ENCODE measurements at regions not wholly inside any gene's neighbourhood (a gene's known extent, or its start where the extent isn't known, plus 50 kb on each side); places are given as distances from the start of the nearest gene placed in this dataset.
"Not testable (repeated sequence)": the region's sequence is repeated elsewhere in the genome, so short reads cannot be mapped to it uniquely, and the experiment has no call there.

DNA sequence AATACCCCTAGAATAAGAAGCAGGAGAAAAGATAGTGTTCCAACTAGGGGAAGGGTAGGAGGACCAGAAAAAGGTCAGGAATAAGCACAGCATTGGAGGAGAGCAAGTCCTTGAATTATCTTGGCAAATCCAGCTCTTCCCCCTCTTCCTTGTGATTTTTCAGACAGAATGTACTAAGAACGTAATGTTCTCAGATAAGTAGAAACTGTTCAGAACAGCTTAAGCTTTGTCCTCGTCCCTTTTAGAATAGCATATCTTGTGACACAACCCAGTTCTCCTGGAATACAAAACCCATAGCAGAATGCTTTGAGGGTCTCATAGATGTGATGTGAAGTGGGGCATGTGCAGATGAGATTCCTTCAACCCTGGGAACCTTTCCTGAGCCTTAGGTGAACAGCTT, 97.4 kb downstream of the EMB start:
- no peak for DNase-seq

DNA sequence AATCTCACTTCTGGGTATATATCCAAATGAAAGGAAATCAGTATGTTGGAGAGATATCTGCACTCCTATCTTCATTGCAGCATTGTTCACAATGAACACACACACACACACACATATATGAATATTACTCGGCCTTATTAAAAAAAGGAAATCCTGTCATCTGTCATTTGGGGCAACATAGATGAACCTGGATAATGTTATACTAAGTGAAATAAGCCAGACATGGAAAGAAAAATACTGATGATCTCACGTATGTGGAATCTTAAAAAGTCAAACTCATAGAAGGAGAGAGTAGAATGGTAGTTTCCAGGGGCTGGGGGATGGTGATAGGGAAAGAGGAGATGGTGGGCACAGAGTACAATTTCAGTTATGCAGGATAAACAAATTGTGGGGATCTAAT, 100.3 kb downstream of the EMB start:
- DNase-seq: no peak

DNA sequence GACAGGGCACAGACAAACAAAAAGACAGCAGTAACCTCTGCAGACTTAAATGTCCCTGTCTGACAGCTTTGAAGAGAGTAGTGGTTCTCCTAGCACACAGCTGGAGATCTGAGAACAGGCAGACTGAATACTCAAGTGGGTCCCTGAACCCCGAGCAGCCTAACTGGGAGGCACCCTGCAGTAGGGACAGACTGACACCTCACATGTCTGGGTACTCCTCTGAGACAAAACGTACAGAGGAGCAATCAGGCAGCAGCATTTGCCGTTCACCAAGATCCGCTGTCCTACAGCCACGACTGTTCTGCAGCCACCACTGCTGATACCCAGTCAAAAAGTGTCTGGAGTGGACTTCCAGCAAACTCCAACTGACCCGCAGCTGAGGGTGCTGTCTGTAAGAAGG, 110.5 kb downstream of the EMB start:
- not testable (repeated sequence) for DNase-seq

DNA sequence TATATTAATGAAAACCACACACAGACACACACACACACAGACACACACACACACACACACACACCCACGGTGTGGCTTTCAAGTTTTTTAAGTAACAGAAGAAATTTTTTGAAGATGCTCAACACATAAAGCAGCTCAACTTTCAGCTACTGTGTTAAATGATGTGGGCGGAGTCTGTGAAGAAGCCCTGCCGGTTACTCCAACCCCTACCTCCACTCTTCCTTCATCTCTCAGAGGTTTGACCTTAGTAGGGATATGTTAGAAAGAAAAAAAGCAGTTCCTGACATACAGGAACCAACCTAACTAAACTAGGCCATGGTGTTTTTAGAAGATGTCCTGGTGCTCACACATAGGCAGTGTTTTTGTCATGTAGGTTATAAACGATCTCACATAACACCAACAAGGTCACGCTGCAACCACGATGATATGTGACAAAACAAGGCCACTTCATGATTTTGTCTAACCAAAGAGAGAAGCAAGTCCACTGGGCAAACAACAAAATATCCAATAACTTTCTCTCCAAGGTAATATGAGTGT, 112.8 kb downstream of the EMB start:
- DNase-seq: no peak

DNA sequence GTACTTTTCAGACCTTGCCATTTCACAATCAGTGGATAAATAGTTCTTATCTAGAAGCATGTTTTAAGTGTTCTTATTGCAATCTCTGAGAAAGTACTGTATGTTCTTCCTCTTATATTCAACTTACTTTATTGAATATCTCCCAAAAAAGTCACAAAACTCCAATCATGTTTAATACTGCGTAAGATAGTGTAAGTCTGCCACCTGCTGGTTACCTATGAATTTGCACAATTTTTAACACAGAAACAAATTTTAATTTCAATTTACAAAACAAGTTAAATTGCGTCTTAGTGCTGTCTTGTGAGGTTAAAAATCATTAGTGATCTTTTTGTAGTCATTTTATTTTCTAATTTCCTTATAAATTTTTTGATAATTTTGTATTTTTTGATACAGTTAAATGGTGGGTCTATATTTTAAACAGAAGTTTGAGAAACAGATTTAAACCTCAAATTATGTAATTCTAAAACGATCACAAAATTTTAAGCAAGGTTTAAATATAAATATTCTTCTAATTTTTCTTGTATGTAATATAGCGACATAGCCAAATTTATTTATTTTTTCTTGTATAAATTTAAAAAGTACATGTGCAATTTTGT, 115.8 kb downstream of the EMB start:
- DNase-seq: peak; percentile 12

DNA sequence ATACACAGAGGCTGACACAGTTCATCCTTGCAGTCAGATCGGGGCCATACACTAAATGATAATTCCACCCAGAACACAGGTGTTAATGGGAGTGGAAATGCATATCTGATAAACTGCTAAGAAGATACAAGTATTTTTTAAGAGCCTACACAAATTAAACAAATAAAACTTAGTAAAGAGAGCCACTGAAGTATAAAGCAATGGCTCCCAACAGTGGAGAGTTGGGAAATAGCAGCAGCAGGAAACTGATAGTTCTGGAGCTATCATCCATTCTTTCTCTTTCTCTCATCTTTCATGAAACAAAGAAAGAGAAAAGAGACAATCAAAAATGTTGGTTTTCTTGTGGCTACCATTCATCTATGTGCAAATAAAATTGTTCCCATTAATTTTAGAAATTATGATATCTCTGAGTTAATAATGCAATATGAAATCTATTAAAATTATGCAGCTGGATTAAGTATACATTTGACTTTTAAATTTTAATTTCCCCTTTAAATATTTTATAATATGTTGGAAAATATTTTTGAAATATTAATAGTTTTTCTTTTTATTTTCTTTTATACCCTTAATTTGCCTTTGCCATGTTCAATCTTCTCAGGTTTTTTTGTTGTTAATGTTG, 120.8 kb downstream of the EMB start:
- no peak for DNase-seq

DNA sequence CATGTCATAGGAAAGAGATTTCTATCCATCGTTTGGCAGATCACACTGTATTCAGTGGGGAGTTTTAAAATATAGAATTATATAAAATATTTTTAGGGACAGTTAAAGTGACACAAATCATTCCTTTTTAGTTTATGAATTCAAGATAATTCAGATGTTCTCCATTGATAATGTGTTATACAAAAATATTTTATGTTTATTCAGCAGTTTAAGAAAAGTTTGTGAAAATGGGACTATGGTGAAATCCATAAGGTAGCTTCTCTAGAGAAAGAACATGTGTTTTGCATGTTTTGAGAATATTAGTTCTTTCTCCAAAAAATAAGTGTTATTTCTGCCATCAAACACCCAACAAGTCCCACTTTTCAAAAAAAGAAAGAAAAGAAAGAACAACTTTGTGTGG, 122.9 kb downstream of the EMB start:
- DNase-seq: no peak

DNA sequence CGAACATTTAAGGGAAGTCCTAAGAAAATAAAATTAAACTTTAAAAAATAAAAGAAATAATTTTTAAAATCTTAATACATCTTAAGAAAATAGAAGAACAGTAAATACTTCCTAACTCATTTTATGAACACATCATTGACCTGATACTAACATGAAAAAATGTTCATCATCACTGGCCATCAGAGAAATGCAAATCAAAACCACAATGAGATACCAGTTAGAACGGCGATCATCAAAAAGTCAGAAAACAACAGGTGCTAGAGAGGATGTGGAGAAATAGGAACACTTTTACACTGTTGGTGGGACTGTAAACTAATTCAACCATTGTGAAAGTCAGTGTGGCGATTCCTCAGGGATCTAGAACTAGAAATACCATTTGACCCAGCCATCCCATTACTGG, 134.6 kb downstream of the EMB start:
- DNase-seq: not testable (repeated sequence)

DNA sequence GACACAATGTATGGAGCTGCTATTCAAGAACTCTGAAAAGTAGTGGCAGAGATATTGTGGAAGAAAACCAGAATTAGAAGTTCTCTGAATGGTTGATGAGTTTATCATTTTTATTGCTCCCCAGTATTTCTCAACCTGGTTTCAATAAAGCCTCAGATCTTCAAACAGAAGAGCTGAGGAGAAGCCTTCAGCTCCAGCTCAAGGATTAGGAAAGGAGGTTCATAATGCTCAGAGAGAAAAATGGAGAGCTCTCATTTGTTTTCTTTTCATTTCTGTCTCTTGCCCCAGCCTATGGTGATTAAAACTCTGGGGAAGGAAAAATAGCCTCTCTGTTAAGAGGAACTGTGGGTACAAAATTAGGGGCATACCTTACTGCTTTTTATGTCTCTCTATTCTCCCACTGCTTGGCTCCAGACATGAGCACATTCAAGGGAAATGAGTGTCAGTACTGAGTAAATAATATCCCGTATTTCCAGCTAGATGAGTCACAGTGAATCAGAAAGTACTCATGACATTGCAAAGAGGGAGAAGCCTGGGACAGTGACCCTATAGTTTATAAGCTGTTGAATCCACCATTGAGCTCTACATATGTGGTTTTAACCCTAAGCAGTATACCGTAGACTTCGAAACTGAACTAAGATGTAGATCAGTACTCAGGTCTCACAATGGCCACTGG, 138.1 kb downstream of the EMB start:
- no peak for DNase-seq

DNA sequence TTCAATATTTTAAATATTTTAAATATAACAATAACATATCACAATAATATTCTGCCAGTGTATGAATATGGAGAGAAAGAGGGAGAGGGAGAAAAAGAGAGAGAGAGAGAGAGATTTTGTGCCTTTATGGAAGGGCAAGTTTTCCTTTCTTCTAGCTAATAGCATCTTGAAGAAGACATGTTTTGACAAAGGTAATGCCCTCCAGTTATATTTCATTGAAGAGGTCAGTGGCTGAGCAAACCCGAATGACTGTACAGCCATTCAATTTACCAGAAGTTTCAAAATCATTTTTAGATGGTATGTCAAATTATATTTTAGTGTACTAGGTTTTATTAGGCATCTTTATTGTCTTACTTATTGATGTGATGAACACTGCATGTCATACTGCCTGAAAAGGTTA, 139.3 kb downstream of the EMB start:
- DNase-seq: no peak

DNA sequence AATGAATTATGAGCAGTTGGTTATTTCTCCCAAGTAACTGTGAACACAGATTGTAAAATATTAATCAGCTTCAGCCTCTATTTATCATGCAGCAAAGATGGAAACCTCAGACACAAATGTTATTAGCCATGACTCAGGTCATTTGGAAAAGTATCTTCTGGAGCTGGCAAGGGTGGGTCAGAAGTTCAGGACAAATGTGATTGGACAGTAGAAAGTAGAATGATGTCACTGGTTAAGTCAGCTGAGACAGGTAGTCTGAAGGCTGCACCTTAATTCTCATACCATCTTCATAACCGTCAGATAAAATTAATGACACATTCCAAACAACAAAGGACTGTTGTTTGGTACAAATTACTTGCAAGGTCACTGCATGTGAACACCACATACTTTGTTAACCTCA, 140.2 kb downstream of the EMB start:
- DNase-seq: no peak

DNA sequence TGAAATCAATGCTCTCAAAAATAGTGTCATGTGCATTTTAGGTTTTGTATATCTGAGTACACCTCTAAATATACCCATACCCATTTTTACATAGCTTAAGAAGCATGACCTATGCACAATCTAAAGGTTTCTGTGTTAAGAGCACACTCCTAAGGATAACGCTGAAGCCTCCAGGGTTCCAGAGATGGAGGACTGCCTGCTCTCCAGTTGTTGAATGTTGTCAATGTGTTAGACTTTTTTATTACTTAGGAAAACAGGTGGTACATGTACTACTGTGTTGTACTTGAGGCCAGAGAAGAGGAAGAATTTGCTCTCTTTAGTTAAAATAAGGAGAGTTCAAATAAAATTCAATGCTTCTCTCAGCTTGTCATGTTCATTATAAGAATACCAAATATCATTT, 141.2 kb downstream of the EMB start:
- no peak for DNase-seq

DNA sequence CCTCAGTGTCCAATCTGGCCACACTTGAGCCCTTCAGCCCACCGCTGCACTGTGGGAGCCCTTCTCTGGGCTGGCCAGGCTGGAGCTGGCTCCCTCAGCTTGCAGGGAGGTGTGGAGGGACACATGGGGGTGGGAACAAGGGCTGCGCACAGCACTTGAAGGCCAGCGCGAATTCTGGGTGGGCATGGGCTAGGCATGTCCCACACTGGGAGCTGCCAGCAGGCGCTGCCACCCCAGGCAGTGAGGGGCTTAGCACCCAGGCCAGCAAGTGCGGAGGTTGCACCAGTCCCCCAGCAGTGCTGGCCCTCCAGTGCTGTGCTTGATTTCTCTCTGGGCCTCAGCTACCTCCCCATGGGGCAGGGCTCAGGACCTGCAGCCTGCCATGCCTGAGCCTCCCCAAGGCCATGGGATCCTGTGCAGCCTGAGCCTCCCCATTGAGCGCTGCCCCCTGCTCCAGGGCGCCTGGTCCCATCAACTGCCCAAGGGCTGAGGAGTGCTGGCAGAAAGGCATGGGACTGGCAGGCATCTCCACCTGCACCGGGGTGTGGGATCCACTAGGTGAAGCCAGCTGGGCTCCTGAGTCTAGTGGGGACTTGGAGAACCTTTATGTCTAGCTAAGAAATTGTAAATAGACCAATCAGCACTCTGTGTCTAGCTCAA, 148.2 kb downstream of the EMB start:
- DNase-seq: no peak

DNA sequence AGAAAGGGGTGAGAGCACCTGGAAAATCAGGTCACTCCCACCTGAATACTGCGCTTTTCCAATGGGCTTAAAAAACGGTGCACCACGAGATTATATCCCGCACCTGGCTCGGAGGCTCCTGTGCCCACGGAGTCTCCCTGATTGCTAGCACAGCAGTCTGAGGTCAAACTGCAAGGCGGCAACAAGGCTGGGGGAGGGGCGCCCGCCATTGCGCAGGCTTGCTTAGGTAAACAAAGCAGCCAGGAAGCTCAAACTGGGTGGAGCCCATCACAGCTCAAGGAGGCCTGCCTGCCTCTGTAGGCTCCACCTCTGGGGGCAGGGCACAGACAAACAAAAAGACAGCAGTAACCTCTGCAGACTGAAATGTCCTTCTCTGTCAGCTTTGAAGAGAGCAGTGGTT, 160.6 kb downstream of the EMB start:
- DNase-seq: not testable (repeated sequence)

Measured in MV-4-11 (cell line).